ENCODE measurements at regions not wholly inside any gene's neighbourhood (a gene's known extent, or its start where the extent isn't known, plus 50 kb on each side); places are given as distances from the start of the nearest gene placed in this dataset.

DNA sequence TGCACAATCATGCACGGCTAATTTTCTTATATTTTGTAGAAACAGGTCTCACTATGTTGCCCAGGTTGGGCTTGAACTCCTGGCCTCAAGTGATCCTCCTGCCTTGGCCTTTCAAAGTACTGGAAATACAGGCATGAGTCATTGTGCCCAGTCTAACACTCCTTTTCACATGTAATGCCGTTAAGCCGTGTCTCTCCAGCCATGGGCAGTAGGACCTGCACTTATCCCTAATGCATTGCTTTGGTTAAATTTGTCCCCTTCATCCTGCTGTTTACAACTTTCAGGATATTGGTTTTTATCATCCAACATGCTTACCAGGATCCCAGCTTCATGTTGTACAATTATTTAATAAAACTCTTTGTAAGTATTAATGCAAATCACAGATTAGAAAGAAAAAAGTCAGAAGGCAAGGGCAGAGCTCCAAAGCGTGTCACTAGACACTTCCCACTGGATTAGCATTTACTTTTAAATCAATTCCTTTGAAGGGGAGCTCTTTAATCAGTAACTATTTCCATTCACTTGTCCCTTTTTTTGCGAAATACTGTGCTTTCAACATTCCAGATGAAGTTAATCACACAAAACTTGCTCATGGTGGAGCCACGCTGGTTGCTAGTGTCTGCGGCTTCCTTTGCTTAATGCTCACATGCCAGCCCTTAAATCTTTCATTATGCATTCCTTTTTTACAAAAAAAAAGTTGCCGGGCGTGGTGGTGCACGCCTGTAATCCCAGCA lies 256.0 kb upstream of the AUTS2 start:
- H3K36me3 ChIP-seq (ENCODE audit: insufficient read depth, low read length), result no peaks in the 10 kb centered on the region
- H3K4me1 ChIP-seq (ENCODE audit: insufficient read depth, low read length), result no peaks in the 10 kb centered on the region
- H3K27ac Mint-ChIP-seq, result no peak overlapping the region
- no peaks in the 10 kb centered on the region for H3K9me3 ChIP-seq (ENCODE audit: control insufficient read depth in 1 of 2, low read length in 2 of 2)
- no peaks in the 10 kb centered on the region for H3K27me3 ChIP-seq (ENCODE audit: insufficient read depth, low read length)
- H3K4me1 Mint-ChIP-seq, result no peaks in the 10 kb centered on the region
- H3K27ac ChIP-seq (ENCODE audit: low read depth, low read length), result no peak overlapping the region
- H3K4me3 ChIP-seq (ENCODE audit: low read length in 2 of 2), result no peak overlapping the region
- intact Hi-C loops (cut with micrococcal nuclease), result no loop called here
- no peak overlapping the region for H3K4me3 Mint-ChIP-seq
- ChIA-PET CTCF (ENCODE audit: partially characterized antibody) (no interaction called here), POLR2A (ENCODE audit: partially characterized antibody) (no interaction called here)
- H3K9me3 Mint-ChIP-seq, result peaks cover 2 to 12% (median 7%) of the 10 kb centered on the region in 8 donors
- no peak for DNase-seq
- H3K27me3 Mint-ChIP-seq, result no peaks in the 10 kb centered on the region
- no peaks in the 10 kb centered on the region for H3K36me3 Mint-ChIP-seq

DNA sequence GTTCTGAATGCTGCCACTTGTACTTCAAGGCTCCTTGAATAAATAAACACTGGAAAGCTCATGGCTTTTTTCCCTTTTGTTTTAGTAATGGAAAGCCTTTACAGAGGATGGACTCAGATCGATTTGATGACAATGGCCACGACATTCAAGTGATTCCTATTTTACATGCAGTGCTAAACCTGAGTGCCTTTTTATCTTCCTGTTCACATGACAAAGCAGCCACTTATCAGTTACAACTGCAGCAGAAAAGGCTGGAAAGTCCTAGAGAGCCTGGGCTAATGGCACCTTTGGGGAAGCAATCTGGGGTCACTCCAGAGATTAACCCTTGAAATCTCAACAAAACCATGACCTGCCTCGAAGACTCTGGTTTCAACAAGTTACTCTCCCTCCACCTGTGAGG lies 249.0 kb upstream of the AUTS2 start:
- no peak overlapping the region for H3K4me3 ChIP-seq (ENCODE audit: low read length in 2 of 2)
- H3K4me3 Mint-ChIP-seq, result no peak overlapping the region
- H3K27me3 Mint-ChIP-seq, result no peaks in the 10 kb centered on the region
- H3K9me3 Mint-ChIP-seq, result peaks cover 0 to 13% (median 3%) of the 10 kb centered on the region in 8 donors
- no peak overlapping the region for H3K27ac ChIP-seq (ENCODE audit: low read depth, low read length)
- POLR2A ChIA-PET (ENCODE audit: partially characterized antibody), result no interaction called here
- H3K9me3 ChIP-seq (ENCODE audit: control insufficient read depth in 1 of 2, low read length in 2 of 2), result no peaks in the 10 kb centered on the region
- H3K36me3 Mint-ChIP-seq, result no peaks in the 10 kb centered on the region
- H3K27ac Mint-ChIP-seq, result no peak overlapping the region
- intact Hi-C loops (cut with micrococcal nuclease), result no loop called here
- H3K4me1 Mint-ChIP-seq, result no peaks in the 10 kb centered on the region
- H3K36me3 ChIP-seq (ENCODE audit: insufficient read depth, low read length), result no peaks in the 10 kb centered on the region
- no peaks in the 10 kb centered on the region for H3K27me3 ChIP-seq (ENCODE audit: insufficient read depth, low read length)
- no peak for DNase-seq
- CTCF ChIA-PET (ENCODE audit: partially characterized antibody), result no interaction called here
- H3K4me1 ChIP-seq (ENCODE audit: insufficient read depth, low read length), result no peaks in the 10 kb centered on the region

DNA sequence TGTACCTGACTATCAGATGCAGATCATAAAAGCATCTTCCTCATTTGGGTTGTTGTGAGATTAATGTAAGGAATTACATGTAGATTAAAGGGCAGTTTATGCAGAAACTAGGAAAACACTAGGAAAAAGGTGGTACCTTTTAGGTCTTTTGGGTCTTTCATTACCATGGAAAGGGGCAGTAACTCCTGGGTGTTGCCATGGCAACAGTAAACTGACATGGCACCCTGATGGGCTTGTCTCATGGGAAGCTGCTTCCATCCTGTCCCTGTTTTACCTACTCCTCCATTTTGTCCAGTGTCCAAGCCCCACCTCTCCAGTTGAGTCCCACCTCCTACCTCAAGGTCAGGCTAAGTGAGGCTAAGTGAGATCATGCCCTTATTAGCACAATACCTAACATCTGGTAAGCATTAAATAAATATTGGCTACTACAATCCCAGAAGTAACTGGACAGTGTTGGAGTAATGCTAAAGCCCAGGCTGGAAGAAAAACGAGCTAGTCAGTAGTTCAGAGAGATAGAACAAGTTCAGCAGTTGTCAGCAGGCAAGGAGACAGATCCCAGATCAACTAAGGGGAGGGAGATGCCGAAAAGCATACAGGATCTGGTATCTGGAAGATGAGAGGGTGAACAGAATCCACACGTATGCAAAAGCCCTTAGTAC lies 240.0 kb upstream of the AUTS2 start:
- H3K9me3 ChIP-seq (ENCODE audit: control insufficient read depth in 1 of 2, low read length in 2 of 2), result no peaks in the 10 kb centered on the region
- ChIA-PET CTCF (ENCODE audit: partially characterized antibody) (no interaction called here), POLR2A (ENCODE audit: partially characterized antibody) (interaction anchor here (0.5 kb wide), 1 partner anchor 18 kb away, joined by 3 read pairs; no protein-coding TSS in a partner anchor)
- H3K36me3 ChIP-seq (ENCODE audit: insufficient read depth, low read length), result no peaks in the 10 kb centered on the region
- no peak overlapping the region for H3K27ac ChIP-seq (ENCODE audit: low read depth, low read length)
- Mint-ChIP-seq H3K4me3 (no peak overlapping the region), H3K9me3 (peaks cover 0 to 8% (median 0%) of the 10 kb centered on the region in 8 donors), H3K4me1 (no peaks in the 10 kb centered on the region), H3K27ac (no peak overlapping the region), H3K36me3 (no peaks in the 10 kb centered on the region), H3K27me3 (no peaks in the 10 kb centered on the region)
- DNase-seq, result no peak
- no peaks in the 10 kb centered on the region for H3K4me1 ChIP-seq (ENCODE audit: insufficient read depth, low read length)
- H3K27me3 ChIP-seq (ENCODE audit: insufficient read depth, low read length), result no peaks in the 10 kb centered on the region
- intact Hi-C loops (cut with micrococcal nuclease), result no loop called here
- no peak overlapping the region for H3K4me3 ChIP-seq (ENCODE audit: low read length in 2 of 2)

DNA sequence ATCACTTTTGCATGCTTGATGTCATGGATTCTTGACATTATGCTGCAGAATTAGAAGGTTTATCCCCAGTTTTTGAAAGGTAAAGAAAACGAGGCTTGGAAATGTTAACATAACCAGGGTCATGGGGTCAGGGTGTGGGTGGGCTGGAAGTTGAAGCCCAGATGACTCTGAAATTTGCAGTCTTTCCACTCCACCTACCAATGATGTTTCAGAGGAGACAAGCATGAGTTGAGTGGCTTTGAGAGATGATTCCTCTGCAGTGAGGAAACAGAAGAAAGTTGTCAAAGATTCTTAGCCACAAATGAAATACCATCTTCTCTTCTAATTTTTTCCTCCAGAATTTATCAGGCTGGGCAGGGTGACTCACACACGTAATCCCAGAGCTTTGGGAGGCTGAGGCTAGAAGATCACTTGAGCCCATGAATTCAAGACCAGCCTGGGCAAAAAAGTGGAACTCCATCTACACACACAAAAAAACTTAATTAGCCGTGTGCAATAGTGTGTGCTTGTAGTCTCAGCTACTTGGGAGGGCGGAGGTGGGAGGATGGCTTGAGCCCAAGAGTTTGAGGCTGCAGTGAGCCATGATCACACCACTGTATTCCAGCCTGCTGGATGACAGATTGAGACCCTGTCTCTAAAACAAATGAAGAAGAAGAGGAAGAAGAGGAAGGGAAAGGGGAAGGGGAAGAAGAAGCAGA lies 239.1 kb upstream of the AUTS2 start:
- peaks cover 0 to 8% (median 0%) of the 10 kb centered on the region in 8 donors for H3K9me3 Mint-ChIP-seq
- no peaks in the 10 kb centered on the region for H3K4me1 ChIP-seq (ENCODE audit: insufficient read depth, low read length)
- ChIA-PET CTCF (ENCODE audit: partially characterized antibody) (no interaction called here), POLR2A (ENCODE audit: partially characterized antibody) (no interaction called here)
- H3K4me1 Mint-ChIP-seq, result no peaks in the 10 kb centered on the region
- DNase-seq, result no peak
- no peaks in the 10 kb centered on the region for H3K27me3 ChIP-seq (ENCODE audit: insufficient read depth, low read length)
- no peak overlapping the region for H3K27ac ChIP-seq (ENCODE audit: low read depth, low read length)
- no peak overlapping the region for H3K27ac Mint-ChIP-seq
- H3K4me3 ChIP-seq (ENCODE audit: low read length in 2 of 2), result no peak overlapping the region
- no peaks in the 10 kb centered on the region for H3K27me3 Mint-ChIP-seq
- no peaks in the 10 kb centered on the region for H3K36me3 Mint-ChIP-seq
- H3K4me3 Mint-ChIP-seq, result no peak overlapping the region
- H3K9me3 ChIP-seq (ENCODE audit: control insufficient read depth in 1 of 2, low read length in 2 of 2), result no peaks in the 10 kb centered on the region
- no peaks in the 10 kb centered on the region for H3K36me3 ChIP-seq (ENCODE audit: insufficient read depth, low read length)
- intact Hi-C loops (cut with micrococcal nuclease), result no loop called here

DNA sequence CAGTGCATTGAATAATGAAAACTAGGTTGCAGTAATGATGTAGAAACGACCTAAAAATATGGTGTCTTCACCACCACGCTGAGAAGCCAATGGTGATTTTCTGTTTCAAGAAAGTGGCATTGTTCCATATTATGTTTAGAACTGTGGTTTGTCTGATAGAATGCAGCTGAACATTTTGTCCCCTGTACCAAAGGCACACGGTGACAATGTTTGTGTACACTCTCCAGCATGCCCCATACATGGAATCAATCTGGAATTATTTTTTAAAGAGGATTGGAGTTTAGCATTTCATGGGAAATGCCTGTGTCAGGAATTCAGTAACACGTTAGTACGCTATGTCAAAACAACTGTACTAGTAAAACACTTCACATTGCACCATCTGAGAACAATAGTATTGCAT lies 237.4 kb upstream of the AUTS2 start:
- no peaks in the 10 kb centered on the region for H3K4me1 Mint-ChIP-seq
- H3K9me3 ChIP-seq (ENCODE audit: control insufficient read depth in 1 of 2, low read length in 2 of 2), result no peaks in the 10 kb centered on the region
- no peak overlapping the region for H3K4me3 Mint-ChIP-seq
- no peaks in the 10 kb centered on the region for H3K36me3 Mint-ChIP-seq
- no peaks in the 10 kb centered on the region for H3K27me3 Mint-ChIP-seq
- ChIA-PET CTCF (ENCODE audit: partially characterized antibody) (no interaction called here), POLR2A (ENCODE audit: partially characterized antibody) (no interaction called here)
- no peak for DNase-seq
- H3K27ac ChIP-seq (ENCODE audit: low read depth, low read length), result no peak overlapping the region
- no peak overlapping the region for H3K4me3 ChIP-seq (ENCODE audit: low read length in 2 of 2)
- H3K36me3 ChIP-seq (ENCODE audit: insufficient read depth, low read length), result no peaks in the 10 kb centered on the region
- H3K9me3 Mint-ChIP-seq, result peaks cover 0 to 8% (median 0%) of the 10 kb centered on the region in 8 donors
- intact Hi-C loops (cut with micrococcal nuclease), result no loop called here
- H3K27ac Mint-ChIP-seq, result no peak overlapping the region
- no peaks in the 10 kb centered on the region for H3K27me3 ChIP-seq (ENCODE audit: insufficient read depth, low read length)
- no peaks in the 10 kb centered on the region for H3K4me1 ChIP-seq (ENCODE audit: insufficient read depth, low read length)

DNA sequence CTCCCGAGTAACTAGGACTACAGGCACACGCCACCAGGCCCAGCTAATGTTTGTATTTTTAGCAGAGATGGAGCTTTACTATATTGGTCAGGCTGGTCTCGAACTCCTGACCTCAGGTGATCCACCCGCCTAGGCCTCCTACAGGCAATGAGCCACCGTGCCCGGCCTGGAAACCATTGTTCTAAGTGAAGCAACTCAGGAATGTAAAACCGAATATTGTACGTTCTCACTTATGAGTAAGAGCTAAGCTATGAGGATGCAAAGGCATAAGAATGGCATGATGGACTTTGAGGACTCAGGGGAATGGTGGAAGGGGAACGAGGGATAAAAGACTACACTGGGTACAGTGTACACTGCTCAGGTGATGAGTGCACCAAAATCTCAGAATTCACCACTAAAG lies 235.1 kb upstream of the AUTS2 start:
- Mint-ChIP-seq H3K4me3 (no peak overlapping the region), H3K9me3 (peaks cover 0 to 5% (median under 1%) of the 10 kb centered on the region in 8 donors), H3K27me3 (no peaks in the 10 kb centered on the region), H3K36me3 (no peaks in the 10 kb centered on the region), H3K27ac (no peak overlapping the region), H3K4me1 (no peaks in the 10 kb centered on the region)
- H3K4me3 ChIP-seq (ENCODE audit: low read length in 2 of 2), result no peak overlapping the region
- DNase-seq, result no peak
- H3K4me1 ChIP-seq (ENCODE audit: insufficient read depth, low read length), result no peaks in the 10 kb centered on the region
- POLR2A ChIA-PET (ENCODE audit: partially characterized antibody), result no interaction called here
- no peak overlapping the region for H3K27ac ChIP-seq (ENCODE audit: low read depth, low read length)
- intact Hi-C loops (cut with micrococcal nuclease), result no loop called here
- no peaks in the 10 kb centered on the region for H3K9me3 ChIP-seq (ENCODE audit: control insufficient read depth in 1 of 2, low read length in 2 of 2)
- CTCF ChIA-PET (ENCODE audit: partially characterized antibody), result no interaction called here
- no peaks in the 10 kb centered on the region for H3K27me3 ChIP-seq (ENCODE audit: insufficient read depth, low read length)
- H3K36me3 ChIP-seq (ENCODE audit: insufficient read depth, low read length), result no peaks in the 10 kb centered on the region

DNA sequence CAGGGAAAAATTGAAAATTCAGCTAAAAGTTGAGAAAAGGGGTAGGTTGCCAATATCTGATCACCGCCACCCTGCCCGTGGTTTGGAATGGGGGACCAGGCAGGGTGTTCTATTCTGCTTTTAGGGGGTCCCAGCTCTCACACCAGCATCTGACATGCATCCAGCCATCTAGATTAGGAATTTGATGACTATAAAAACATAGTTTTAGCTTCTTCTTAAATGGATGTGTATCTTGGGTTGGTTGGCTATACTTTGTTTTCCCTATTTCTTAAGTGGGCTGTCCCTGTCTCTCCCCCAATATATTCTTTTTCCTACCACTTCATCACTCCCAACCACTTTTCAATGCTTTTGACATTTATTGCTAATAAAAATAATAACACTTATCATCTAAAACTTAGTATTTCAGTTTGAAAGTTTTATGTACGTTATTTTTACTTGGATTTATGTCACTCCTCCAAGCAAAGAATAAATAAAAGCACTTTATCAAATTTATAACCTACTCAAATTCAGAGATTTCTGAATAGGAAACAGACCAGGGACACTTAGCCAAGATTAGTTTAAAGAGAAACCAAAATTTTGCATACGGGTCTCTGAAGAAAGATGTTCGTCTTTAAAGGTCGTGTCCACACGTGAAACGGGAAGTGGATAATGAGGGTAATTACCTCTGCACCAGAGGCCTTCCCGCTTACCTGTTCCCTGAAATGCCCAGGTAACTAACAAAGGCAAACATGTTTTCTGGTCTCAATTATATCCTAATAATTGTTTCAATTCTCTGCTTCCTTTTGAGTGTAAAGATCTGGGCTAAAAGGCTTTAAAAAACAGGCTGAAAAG lies 233.2 kb upstream of the AUTS2 start:
- H3K36me3 ChIP-seq (ENCODE audit: insufficient read depth, low read length), result no peaks in the 10 kb centered on the region
- Mint-ChIP-seq H3K4me1 (no peaks in the 10 kb centered on the region), H3K27ac (no peak overlapping the region), H3K9me3 (peaks cover 0 to 8% (median 1%) of the 10 kb centered on the region in 8 donors), H3K4me3 (no peak overlapping the region), H3K36me3 (no peaks in the 10 kb centered on the region), H3K27me3 (no peaks in the 10 kb centered on the region)
- intact Hi-C loops (cut with micrococcal nuclease), result no loop called here
- POLR2A ChIA-PET (ENCODE audit: partially characterized antibody), result no interaction called here
- CTCF ChIA-PET (ENCODE audit: partially characterized antibody), result interaction anchor here (0.6 kb wide), 1 partner anchor 680 kb away, joined by 3 read pairs; no protein-coding TSS in a partner anchor
- H3K27me3 ChIP-seq (ENCODE audit: insufficient read depth, low read length), result no peaks in the 10 kb centered on the region
- H3K9me3 ChIP-seq (ENCODE audit: control insufficient read depth in 1 of 2, low read length in 2 of 2), result no peaks in the 10 kb centered on the region
- no peak for DNase-seq
- H3K4me3 ChIP-seq (ENCODE audit: low read length in 2 of 2), result no peak overlapping the region
- no peak overlapping the region for H3K27ac ChIP-seq (ENCODE audit: low read depth, low read length)
- no peaks in the 10 kb centered on the region for H3K4me1 ChIP-seq (ENCODE audit: insufficient read depth, low read length)
